Activated T-cell treated with anti-CD3 and anti-CD28 coated beads for 24 hours (primary cell): ENCODE measurements at regions not wholly inside any gene's neighbourhood (a gene's known extent, or its start where the extent isn't known, plus 50 kb on each side); places are given as distances from the start of the nearest gene placed in this dataset.
"Not testable (repeated sequence)": the region's sequence is repeated elsewhere in the genome, so short reads cannot be mapped to it uniquely, and the experiment has no call there.

Experiments
- DNase-seq: peaks from one replicate; pipeline ENCODE4 v3.0.0-alpha.2; 2020; ENCODE audit warnings: low read depth

- DNase-seq, result no peak
Observed at GRCh38 chr2:204360218-204361007, 184.9 kb upstream of the PARD3B start.

DNA sequence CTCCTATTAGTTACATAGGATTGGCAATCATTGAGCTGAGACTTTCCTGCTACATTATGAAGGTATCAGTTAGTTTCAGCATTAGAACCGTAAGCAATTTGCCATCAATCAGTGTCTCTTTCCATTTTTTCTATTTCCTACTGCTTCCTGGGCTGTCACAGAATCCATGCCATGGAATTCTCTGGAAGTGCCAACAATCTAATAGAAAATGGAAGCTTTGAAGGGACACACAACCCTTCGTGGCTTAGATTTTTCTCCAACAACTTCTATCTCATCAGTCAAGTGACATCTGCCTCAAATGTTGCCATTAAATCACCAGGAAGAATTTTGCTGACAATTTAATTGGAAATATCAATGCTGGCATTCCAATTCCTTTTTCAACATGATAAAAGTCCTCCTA is 183.5 kb upstream of the PARD3B start:
- DNase-seq, result no peak

DNA sequence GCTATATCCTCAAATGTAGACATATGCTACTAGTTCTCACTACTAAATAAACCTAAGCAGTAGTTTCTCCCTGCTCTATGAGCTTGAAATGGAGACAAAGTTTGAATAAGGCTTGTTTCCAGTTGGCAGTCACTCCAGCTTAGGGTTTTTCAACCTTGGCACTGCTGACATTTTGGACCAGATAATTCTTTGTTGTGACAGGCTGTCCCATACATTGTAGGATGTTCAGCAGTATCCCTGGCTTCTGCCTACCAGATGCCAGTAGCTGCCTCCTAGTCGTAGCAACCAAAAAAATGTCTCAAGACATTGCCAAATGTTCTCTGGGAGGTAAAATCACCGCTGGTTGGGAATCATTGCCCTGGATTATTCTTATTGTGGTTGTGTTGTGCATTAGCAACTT is 182.7 kb upstream of the PARD3B start:
- DNase-seq, result no peak

DNA sequence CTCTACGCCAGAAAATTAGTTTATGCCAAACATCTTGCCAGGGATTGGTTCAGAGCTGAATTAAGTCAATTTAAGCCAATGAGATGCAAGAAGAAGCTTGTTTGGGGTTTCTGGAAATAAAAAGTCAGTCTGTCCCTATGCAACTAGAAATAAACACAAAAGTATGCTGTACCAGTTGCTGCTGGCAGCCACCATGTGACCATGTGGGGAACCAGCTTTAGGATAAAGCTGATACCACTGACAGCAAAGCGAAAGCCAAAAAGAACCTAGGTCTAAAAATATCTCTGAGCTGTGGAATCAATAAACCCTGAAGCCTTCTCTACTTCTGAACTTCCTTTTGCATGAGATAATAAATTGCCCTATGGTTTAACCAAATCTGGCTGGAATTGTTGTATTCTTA is 181.8 kb upstream of the PARD3B start:
- DNase-seq, result no peak

GRCh38 chr2:204364860-204365535 is 180.3 kb upstream of the PARD3B start:
- DNase-seq, result no peak

GRCh38 chr2:204365811-204366210 is 179.5 kb upstream of the PARD3B start:
- DNase-seq, result no peak

DNA sequence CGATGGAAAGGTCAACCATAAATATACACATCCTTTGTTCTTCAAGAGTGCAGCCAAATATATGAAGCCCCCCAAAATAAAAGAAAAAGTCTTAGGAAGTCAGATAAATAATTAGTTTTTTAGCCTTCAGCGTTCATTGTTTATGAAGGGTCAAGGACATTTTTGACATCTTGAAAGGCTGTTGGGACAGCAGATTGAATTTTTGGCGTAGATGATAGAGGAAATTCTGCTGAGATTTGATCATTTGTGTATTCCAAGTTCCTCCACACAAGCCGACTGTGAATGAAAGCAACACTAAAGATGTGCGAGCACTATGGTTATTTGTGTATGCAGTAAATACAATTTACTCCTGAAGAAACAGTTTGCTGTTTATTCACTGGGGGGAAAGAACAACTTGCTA is 177.8 kb upstream of the PARD3B start:
- DNase-seq, result no peak

GRCh38 chr2:204370172-204370718 is 175.0 kb upstream of the PARD3B start:
- DNase-seq, result no peak

DNA sequence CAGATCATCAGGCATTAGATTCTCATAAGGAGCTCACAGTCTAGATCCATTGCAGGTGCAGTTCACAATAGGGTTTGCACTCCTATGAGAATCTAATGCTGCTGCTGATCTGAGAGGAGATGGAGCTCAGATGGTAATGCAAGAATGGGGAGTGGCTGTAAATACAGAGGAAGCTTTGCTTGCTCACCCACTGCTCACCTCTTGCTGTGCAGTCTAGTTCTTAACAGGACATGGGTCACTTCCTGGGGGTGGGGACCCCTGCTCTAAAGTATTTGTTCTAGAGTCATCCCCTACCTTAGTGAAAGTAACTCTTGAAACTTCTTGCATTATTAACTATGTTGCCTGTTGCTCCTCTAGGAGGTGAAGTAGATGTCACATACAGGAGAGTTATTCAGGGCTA is 171.3 kb upstream of the PARD3B start:
- DNase-seq, result no peak

GRCh38 chr2:204380141-204380881 is 165.0 kb upstream of the PARD3B start:
- no peak for DNase-seq

GRCh38 chr2:204386668-204387067 is 158.6 kb upstream of the PARD3B start:
- no peak for DNase-seq

DNA sequence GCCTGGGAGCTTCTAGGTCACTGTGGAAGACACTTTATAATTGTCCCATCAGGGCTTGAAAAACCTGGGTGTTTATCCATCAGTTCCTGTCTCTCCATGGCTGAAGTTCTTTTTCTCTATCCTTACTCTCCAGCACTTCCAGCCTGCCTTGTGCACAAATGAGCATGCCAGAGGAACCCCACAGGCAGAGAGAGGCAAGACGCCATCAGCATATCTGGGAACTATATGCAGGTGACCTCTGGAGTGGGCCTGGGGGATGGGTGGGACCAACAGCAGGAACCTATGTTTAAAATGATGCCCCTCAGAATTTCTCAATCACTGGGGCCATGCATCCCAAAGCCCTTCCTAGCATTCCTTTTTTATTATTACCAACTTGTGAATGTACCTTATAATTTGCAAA is 156.2 kb upstream of the PARD3B start:
- no peak for DNase-seq

GRCh38 chr2:204389856-204390255 is 155.4 kb upstream of the PARD3B start:
- no peak for DNase-seq

DNA sequence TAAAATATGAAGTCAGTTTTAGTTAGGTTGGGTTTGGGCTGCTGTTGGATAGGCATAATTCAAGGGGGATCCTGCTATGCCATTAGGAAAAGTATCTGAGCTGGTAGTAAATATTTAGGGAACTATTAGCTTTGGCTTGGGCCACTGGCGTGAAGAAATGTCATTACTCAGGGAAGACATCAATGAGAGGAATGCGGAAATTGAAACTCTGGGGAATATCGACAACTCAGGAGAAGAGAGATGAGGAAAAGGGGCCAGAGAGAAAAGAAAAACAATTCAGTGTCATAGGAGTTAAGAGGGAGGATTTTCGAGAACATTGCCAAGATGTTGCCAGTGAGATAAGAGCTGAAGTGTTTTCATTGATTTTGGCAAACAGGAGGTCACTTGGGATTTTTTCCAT is 149.7 kb upstream of the PARD3B start:
- DNase-seq, result no peak

DNA sequence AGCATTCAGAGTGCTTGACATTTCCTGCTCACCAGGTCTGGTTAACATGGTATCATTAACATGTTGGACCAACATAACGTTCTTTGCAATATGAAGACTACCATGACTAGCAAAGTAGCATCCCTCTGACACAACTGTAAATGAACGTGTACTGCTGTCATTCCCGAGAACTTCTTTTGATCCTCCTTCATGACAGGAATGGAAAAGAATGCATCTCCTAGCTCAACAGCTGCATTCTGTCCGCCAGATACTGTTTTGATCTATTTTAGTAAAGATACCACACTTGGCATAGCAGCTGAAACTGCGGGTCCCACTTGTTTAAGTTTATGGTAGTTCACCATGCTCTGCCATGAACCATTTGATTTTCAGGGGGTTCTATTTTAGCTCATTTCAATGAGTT is 144.2 kb upstream of the PARD3B start:
- no peak for DNase-seq

DNA sequence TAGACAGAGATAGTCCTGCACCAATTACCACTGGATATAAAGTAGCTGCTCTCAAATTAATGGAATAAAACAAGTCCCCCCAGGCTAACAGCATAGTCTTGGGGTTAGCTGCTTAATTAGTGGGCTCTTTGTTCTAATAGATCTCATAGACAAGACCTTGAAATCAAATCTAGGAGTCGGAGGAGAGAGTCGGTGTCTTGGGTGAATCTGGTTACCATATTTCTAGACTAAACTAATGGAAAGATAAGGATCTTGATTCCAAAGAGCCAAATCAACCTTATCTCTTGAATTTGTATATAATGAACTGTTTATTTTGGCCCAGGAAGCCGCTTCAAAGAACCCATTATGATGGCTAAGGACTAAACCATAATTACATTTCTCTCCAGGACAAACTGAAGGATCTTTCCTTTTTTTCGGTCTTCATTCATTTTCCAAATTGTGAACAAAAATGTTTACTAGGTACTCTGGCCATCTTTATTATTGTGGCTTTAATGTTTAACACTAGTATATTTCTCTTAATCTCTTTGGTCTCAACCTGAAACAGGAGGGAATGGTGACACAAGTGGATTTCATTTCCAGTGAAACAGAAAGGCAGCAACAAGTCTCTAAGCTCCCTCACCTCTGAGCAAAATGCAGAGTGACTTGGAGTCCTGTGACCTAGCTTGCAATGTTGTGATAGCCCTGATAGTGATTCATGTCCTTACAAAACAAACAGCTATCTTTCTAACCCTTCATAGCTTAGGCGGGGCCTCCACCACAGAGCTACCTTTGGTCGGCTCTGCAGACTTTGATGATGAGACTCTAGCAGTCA is 137.9 kb upstream of the PARD3B start:
- no peak for DNase-seq

- DNase-seq, result not testable (repeated sequence)
Observed at GRCh38 chr2:204412782-204413181, 132.5 kb upstream of the PARD3B start.

DNA sequence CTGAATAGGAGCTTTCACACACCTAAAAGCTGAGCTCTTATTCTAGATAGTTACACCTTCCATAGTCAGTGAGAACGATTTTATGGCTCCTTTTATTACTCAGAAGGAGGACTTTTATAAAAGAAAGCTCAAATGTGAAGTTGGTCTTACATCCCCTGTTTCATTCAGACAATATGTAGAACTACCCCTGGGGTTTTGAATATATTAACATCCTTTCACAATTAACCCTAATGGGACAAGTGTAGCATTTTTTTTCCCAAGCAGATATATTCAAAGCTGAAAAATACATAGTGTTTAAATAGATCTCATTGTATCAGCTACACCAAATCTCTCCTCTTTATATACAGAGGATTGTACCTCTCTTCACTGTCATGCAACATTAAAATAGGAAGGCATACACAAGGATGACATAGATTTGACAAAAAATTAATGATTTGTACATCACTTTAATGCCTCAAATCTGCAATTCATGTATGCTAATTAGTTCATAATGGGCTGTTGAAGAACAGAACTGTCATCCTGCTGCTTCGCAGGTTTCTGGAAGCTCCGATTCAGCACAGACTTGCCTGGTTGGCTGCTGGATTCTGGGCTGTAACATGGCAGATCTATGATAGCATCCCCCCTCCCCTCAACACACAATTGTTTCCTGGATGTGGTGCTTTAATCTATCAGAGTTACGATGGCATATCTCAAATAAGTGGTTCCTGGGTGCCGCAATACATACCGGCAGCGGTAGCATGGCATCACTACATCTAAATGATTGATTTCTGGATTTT is 129.7 kb upstream of the PARD3B start:
- DNase-seq, result no peak

DNA sequence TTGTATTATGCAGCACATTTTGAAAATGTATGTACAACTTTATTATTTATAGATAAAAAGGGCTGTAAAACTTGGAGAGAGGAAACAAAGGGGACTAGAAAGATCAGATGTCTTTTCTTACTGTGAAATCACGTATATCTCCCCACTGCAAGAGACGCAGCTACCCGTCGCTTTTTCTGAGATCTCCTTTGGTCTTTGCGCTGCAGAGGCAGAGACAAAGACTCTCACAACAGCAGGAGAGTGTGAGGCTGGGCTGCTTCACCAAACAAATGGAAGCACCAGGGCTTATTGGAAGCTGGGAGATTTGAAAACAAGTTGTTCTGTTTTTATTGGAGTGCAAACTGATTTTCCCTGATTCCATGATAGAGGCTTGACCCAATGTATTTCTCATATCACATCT is 129.0 kb upstream of the PARD3B start:
- DNase-seq, result no peak

GRCh38 chr2:204425821-204426220 is 119.5 kb upstream of the PARD3B start:
- no peak for DNase-seq

GRCh38 chr2:204428675-204429074 is 116.6 kb upstream of the PARD3B start:
- DNase-seq, result no peak
